ENCODE measurements at regions not wholly inside any gene's neighbourhood (a gene's known extent, or its start where the extent isn't known, plus 50 kb on each side); places are given as distances from the start of the nearest gene placed in this dataset.

DNA sequence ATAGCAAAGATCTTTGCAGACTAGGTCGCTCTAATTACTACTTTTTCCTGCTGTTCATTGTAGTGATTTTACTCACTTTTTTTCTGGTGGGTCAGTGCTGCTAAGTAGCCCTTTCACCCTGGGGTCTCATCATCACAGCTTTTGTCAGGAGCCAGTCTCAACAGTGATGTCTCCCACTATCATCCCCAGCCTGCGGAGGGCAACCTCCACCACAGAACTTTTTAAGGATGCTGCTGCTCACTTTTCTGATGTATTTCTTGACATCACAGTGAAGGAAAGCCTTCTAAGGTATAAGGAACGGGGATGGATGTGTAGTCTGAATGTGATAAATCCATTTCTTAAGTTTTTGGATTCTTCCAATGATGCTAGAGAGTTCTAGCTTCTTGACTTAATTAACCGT lies 242.5 kb upstream of the RIOK2 start:
- ATAC-seq (no peak), DNase-seq (ENCODE audit: low spot score in 2 of 2) (no peak)
- H3K9me3 Mint-ChIP-seq: peaks cover 3% of the 10 kb centered on the region
- H3K36me3 Mint-ChIP-seq: no peaks in the 10 kb centered on the region
- no peak overlapping the region for H3K4me3 Mint-ChIP-seq
- no peaks in the 10 kb centered on the region for H3K4me1 Mint-ChIP-seq
- no peak overlapping the region for H3K27ac Mint-ChIP-seq

DNA sequence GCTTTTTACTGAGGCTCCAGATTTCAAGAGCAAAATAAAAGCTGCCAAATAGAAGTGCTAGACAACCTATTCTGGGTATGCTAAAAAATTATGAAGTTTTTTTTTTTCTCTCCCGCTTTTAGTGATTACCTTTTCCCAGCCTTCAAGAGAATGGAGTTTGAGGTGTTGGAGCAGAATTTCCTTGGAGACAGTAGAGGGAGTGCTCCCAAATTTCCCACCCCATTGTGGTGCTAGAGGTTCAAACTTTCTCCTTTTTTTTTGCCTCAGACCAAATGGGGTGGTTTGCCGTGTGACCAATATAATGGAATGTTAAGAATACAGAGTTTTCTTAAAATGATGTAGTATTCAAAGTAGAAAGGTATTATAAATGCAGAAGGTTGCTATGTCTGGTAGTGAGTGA lies 244.2 kb upstream of the RIOK2 start:
- DNase-seq (ENCODE audit: low spot score in 2 of 2) (no peak), ATAC-seq (no peak)
- no peaks in the 10 kb centered on the region for H3K4me1 Mint-ChIP-seq
- H3K27ac Mint-ChIP-seq: no peak overlapping the region
- no peak overlapping the region for H3K4me3 Mint-ChIP-seq
- no peaks in the 10 kb centered on the region for H3K36me3 Mint-ChIP-seq
- peaks cover 5% of the 10 kb centered on the region for H3K9me3 Mint-ChIP-seq

DNA sequence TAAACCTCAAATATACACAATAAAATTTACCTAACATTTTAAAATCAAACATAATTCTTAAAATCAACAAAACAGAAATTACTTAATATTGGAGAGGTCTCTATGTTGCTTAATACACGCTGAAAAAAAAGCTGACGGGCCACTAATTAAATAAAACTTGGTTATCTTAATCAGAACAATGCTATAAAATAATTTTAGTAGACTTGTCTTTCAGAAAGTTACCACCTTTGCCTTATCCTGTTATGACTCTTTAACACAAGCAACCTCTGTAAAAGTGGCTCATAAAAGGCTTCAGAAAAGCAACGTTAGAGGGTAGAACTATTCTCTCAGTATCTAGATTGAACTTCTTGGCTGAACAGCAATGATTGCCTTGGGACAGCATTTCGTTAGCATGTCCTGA lies 251.0 kb upstream of the RIOK2 start:
- Mint-ChIP-seq H3K4me1 (no peaks in the 10 kb centered on the region), H3K36me3 (no peaks in the 10 kb centered on the region), H3K27ac (no peak overlapping the region), H3K4me3 (no peak overlapping the region), H3K9me3 (peaks cover 3% of the 10 kb centered on the region)
- DNase-seq (ENCODE audit: low spot score in 2 of 2): no peak
- no peak for ATAC-seq

DNA sequence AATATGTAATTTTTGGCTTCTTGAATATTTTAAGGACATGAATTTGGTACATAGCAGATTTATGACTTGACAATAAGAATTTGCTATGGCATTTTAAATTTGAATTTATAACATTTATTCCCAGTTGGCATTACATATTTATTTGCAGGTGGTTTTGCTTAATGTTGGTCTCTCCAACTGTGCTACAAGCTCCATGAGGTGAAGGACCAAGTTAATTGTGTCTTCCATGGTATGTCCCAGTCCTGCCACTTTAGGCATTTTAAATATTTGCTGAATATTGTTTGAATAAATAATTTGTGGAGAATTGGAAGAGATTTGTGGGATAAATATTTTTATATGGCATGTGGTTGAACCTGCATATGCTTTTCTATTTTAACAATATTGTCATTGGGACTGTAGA lies 253.4 kb upstream of the RIOK2 start:
- H3K27ac Mint-ChIP-seq: no peak overlapping the region
- H3K4me3 Mint-ChIP-seq: no peak overlapping the region
- H3K9me3 Mint-ChIP-seq: peaks cover 9% of the 10 kb centered on the region
- DNase-seq (ENCODE audit: low spot score in 2 of 2) (no peak), ATAC-seq (no peak)
- H3K4me1 Mint-ChIP-seq: no peaks in the 10 kb centered on the region
- no peaks in the 10 kb centered on the region for H3K36me3 Mint-ChIP-seq

DNA sequence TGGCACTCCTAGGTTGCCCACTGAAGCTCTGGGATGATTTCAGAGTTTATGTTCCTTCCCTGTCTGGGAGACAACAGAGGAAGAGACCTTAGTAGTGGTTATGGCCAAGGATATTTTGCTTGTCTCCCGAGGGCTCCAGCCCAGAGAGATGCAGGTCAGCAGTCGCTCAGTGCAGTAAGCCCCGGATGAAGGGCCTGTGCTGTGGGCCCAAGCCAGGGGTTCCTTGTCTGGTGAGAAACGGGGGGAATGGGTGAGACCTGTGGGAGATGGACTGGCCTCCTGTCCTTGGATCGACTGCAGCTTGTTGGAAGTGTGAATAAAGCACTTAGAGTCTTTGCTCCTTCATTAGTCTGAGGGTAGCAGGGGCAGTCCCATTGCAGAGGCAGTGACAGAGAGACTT lies 260.7 kb upstream of the RIOK2 start:
- DNase-seq (ENCODE audit: low spot score in 2 of 2) (no peak), ATAC-seq (no peak)
- no peak overlapping the region for H3K27ac Mint-ChIP-seq
- no peaks in the 10 kb centered on the region for H3K4me1 Mint-ChIP-seq
- no peak overlapping the region for H3K4me3 Mint-ChIP-seq
- H3K9me3 Mint-ChIP-seq: peaks cover 24% of the 10 kb centered on the region
- no peaks in the 10 kb centered on the region for H3K36me3 Mint-ChIP-seq

DNA sequence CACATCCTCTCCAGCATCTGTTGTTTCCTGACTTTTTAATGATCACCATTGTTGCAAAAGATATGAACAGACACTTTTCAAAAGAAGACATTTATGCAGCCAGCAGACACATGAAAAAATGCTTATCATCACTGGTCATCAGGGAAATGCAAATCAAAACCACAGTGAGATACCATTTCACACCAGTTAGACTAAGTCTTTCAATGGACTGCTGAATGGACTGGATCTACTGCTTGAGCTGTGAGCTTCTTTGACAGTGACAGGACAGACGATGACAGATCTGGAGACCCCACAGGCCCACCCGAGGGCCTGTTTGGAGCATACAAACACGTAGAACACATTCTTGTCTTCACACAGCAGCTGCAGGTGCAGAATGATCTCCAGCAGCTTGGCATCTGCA lies 266.1 kb upstream of the RIOK2 start:
- H3K9me3 Mint-ChIP-seq: peaks cover 11% of the 10 kb centered on the region
- no peaks in the 10 kb centered on the region for H3K4me1 Mint-ChIP-seq
- DNase-seq (ENCODE audit: low spot score in 2 of 2): no peak
- no peaks in the 10 kb centered on the region for H3K36me3 Mint-ChIP-seq
- no peak overlapping the region for H3K4me3 Mint-ChIP-seq
- no peak for ATAC-seq
- no peak overlapping the region for H3K27ac Mint-ChIP-seq

DNA sequence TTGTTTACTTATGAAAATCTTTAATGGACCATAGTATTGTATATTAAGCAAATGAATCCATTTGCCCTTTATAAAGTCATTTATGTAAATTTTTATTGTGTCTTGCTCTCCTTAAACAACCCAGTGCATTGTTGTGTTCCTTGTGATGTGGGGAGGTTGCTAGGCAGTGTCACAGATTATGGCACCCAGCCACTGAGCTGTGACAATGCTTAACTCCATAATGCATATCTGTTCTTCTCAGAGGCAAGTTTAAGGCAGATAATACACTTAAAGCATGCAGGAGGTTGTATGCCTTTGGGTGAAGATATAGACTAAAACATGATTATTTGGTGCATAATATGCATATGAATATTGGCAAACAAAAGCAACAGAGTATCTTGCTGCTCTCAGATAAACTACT lies 269.6 kb upstream of the RIOK2 start:
- DNase-seq (ENCODE audit: low spot score in 2 of 2) (no peak), ATAC-seq (no peak)
- Mint-ChIP-seq H3K27ac (no peak overlapping the region), H3K36me3 (no peaks in the 10 kb centered on the region), H3K9me3 (peaks cover 5% of the 10 kb centered on the region), H3K4me3 (no peak overlapping the region), H3K4me1 (no peaks in the 10 kb centered on the region)

DNA sequence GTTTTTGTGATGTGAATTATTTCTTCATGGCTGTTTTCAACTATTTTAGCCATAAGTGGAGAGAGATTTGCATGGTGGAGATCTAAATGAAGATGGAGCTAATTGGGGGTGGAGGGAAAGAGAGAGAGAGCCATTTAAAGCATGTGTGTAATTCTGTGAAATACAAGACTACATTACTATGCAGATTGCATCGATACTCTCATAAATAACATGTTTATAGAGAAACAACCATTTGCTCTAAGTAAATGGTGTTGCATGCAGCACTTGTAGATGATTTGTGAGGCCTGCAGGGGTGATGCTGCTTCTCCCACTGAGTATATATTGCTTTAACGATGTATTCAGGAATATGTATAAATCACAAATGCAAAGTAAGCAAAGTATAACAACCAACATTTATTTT lies 270.2 kb upstream of the RIOK2 start:
- Mint-ChIP-seq H3K27ac (no peak overlapping the region), H3K9me3 (peaks cover 5% of the 10 kb centered on the region), H3K4me1 (no peaks in the 10 kb centered on the region), H3K36me3 (no peaks in the 10 kb centered on the region), H3K4me3 (no peak overlapping the region)
- no peak for DNase-seq (ENCODE audit: low spot score in 2 of 2)
- no peak for ATAC-seq

DNA sequence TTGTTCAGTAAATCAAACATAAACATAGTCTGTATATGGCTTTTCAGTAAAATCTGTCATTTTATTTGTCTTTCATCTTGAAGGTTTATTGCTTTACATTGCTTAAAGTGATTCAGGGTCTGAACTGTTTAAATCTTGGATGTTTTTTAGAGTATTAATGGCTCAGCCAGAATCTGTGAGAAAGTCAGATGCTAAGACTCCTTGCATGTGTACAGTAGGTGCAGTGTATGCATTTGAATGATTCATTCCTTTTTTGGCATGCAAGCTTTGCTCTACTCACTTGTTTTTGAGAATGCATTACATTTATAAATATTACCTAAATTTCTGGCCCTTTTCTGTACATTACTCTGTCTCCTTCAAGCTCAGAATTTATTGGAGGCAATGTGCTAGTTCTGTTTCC lies 271.0 kb upstream of the RIOK2 start:
- no peaks in the 10 kb centered on the region for H3K36me3 Mint-ChIP-seq
- H3K4me3 Mint-ChIP-seq: no peak overlapping the region
- DNase-seq (ENCODE audit: low spot score in 2 of 2) (no peak), ATAC-seq (no peak)
- H3K9me3 Mint-ChIP-seq: peaks cover 5% of the 10 kb centered on the region
- H3K4me1 Mint-ChIP-seq: no peaks in the 10 kb centered on the region
- H3K27ac Mint-ChIP-seq: no peak overlapping the region

DNA sequence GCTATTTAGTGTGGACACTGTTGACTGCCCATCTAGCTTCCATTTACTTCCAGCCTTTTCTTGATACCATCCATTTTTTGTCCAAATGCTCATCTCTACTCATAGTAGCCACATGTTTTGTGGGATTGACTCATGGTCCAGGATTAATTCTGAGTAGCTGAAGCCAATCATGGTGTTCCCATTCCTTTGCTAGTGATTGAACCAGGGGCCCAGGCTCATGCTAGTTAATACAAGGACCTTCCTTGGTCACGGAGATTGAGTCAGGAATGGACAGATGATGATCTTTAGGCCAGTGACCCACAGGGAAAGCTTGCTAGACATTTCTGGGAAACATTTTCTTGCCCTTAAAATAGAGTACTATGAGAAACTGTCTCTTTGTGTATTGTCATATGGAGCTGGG lies 272.9 kb upstream of the RIOK2 start:
- Mint-ChIP-seq H3K36me3 (no peaks in the 10 kb centered on the region), H3K4me3 (no peak overlapping the region), H3K27ac (no peak overlapping the region), H3K9me3 (peaks cover 3% of the 10 kb centered on the region), H3K4me1 (no peaks in the 10 kb centered on the region)
- ATAC-seq (no peak), DNase-seq (ENCODE audit: low spot score in 2 of 2) (no peak)

DNA sequence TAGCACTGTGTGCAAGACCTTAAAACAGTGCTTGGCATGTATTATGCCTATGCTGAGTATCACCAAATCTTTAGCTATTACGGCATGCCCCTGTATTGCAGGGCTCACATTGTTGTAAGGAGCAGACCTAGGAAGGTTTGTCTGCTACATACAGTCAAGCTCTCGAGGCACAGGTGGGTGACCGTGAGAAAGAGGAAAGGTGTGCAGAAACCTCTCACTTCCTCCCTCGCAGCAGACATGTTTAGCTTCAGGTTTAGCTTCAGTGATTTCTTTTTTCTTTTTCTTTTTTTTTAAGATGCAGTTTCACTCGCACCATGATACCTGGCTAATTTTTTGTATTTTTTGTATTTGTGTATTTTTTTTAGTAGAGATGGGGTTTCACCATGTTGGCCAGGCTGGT lies 275.8 kb upstream of the RIOK2 start:
- ATAC-seq: no peak

DNA sequence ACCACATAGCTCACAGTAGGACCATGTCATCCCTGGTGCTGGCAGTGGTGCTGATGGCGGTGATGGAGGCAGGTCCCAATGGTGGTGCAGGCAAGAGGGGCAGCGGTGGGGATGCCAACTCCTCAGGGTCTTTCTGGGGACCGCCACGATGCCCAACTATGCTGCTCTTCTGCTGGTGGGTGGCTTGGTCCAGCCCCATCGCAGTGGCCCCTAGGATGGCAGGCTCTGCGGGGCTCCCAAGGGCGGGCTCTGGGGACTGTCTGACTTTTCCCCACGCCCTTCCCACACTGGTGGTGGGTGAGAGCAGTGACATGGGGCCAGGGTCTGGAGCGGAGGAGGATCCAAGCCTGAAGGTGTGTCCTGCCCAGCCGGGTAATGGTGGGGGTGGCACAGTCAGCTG lies 288.9 kb upstream of the RIOK2 start:
- no peak for DNase-seq (ENCODE audit: low spot score in 2 of 2)
- Mint-ChIP-seq H3K36me3 (no peaks in the 10 kb centered on the region), H3K9me3 (peaks cover 11% of the 10 kb centered on the region), H3K27ac (no peak overlapping the region), H3K4me1 (no peaks in the 10 kb centered on the region), H3K4me3 (no peak overlapping the region)
- ATAC-seq: peak; percentile 50

More for the DNA sequence above, 275.8 kb upstream of the RIOK2 start:
- no peaks in the 10 kb centered on the region for H3K36me3 Mint-ChIP-seq
- no peak overlapping the region for H3K4me3 Mint-ChIP-seq
- H3K9me3 Mint-ChIP-seq: no peaks in the 10 kb centered on the region
- H3K4me1 Mint-ChIP-seq: no peaks in the 10 kb centered on the region
- DNase-seq (ENCODE audit: low spot score in 2 of 2): no peak
- H3K27ac Mint-ChIP-seq: no peak overlapping the region

DNA sequence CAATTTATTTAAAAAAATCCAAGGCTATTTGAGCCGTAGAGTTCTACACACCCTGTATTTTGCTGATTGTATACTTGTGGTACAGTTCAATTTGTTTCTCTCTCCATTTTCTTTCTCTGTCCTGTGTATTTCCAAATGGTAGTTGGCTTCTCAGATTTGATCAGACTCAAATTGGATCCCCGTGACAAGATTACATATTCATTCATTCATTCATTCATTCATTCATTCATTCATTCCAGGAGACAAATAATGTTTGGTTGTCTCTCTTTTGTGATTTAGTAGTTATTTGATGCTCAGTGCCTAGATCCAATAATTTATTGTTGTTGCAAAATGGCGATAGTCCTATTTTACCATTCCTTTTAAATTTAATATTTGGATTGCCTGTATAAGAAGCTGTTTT lies 292.8 kb upstream of the RIOK2 start:
- H3K36me3 Mint-ChIP-seq: no peaks in the 10 kb centered on the region
- DNase-seq (ENCODE audit: low spot score in 2 of 2) (no peak), ATAC-seq (no peak)
- H3K4me3 Mint-ChIP-seq: no peak overlapping the region
- H3K27ac Mint-ChIP-seq: no peak overlapping the region
- H3K9me3 Mint-ChIP-seq: peaks cover 12% of the 10 kb centered on the region
- no peaks in the 10 kb centered on the region for H3K4me1 Mint-ChIP-seq

DNA sequence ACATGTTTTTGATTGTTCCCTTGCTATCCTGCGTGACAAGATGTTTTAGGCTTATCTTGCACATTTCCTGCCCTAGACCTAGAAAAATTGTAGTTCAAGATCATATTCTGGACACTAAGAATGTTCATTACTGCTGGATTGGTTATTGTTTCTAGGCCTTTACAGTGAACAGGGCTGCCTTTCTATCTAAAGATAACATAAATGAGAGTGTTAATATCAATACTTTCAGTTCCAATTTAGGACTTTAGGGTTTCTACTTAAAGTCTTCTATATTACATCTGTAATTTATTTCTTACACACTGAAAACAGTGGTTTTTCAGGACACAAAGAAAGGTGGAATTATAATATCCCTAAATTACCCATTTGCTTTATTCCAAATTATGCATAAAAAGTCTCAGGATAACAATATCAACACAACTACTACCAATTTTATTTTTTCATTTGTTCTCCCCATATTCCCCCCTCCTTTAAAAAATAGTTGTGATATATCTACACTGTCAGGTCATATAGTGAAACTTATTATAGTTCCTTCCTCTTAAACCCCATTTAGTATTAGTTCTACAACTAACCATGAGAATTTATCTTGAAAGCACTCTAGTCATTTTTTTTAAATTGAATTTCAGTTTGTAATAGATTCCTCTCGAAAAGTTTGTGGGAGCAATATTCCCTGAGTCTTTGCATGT lies 293.9 kb upstream of the RIOK2 start:
- Mint-ChIP-seq H3K4me1 (no peaks in the 10 kb centered on the region), H3K36me3 (no peaks in the 10 kb centered on the region), H3K27ac (no peak overlapping the region), H3K9me3 (peaks cover 12% of the 10 kb centered on the region), H3K4me3 (no peak overlapping the region)
- DNase-seq (ENCODE audit: low spot score in 2 of 2) (no peak), ATAC-seq (no peak)

DNA sequence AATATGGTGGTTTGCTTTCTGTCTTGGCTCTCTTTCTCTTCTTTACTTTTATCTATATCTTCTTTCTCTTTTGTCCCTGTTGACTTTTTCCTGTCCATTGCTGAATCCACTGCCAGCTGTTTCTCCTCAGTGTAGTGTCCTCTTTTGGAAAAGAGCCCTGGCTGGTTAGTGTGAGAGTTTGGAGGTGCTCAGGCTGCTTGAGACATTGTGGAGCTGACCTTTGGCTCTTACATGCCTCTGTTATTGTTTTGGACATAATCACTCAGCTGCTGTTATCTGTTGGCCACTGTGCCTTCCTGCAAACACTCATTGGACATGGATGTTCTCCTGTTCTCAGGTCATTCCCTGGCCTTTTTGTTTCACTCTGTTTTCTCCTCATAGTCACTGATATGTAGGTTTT lies 295.4 kb upstream of the RIOK2 start:
- no peak overlapping the region for H3K4me3 Mint-ChIP-seq
- peaks cover 12% of the 10 kb centered on the region for H3K9me3 Mint-ChIP-seq
- DNase-seq (ENCODE audit: low spot score in 2 of 2) (no peak), ATAC-seq (no peak)
- H3K27ac Mint-ChIP-seq: no peak overlapping the region
- H3K4me1 Mint-ChIP-seq: no peaks in the 10 kb centered on the region
- no peaks in the 10 kb centered on the region for H3K36me3 Mint-ChIP-seq

DNA sequence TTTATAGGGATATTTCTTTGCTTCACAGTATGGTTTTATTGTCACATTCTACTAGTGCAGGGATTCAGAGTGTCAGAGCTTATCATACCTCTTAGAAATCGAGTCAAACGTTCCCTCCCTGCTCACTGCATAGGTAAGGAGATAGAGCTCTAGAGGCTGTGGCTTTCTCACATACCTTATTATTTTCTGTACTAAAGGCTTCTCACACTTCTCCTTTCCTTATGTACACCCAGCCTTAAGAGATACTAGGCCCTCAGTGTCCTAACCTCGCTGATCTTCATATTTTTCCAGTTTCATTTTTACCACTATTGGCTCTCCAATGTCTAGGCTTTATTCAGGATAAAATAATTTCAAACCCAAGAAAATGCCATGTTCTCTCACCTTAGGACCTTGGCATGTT lies 297.3 kb upstream of the RIOK2 start:
- ATAC-seq (no peak), DNase-seq (ENCODE audit: low spot score in 2 of 2) (no peak)
- Mint-ChIP-seq H3K4me3 (no peak overlapping the region), H3K9me3 (peaks cover 15% of the 10 kb centered on the region), H3K36me3 (no peaks in the 10 kb centered on the region), H3K27ac (no peak overlapping the region), H3K4me1 (no peaks in the 10 kb centered on the region)

DNA sequence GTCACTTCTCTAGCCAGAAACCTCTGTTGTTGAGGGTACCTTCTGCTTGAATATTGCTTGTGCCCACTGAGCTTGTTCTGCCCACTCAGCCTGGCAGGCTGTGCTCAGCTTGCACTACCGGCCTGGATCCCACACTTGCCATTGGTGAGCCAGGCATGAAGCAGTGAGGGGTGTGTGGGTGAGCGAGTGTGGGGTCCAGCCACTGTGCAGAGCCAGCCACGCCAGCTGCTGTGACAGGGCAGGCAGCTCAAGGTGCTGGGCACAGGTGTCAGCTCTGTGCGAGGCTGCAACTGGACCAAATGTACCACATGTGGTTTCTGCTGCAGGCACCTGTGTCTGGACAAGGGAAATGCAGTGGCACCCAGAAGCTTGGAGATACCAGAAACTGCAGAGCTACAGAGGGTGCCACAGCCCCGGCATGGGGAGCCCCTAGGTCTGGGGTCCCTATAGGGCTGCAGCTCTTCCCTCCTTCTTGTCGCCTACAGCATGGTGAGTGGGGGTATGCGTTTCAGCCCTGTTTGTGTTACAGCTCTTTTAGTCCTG lies 305.1 kb upstream of the RIOK2 start:
- DNase-seq (ENCODE audit: low spot score in 2 of 2) (no peak), ATAC-seq (peak; percentile 11)
- Mint-ChIP-seq H3K27ac (no peak overlapping the region), H3K4me3 (no peak overlapping the region), H3K36me3 (no peaks in the 10 kb centered on the region), H3K9me3 (peaks cover 2% of the 10 kb centered on the region), H3K4me1 (no peaks in the 10 kb centered on the region)

All from stimulated activated effector memory CD8-positive, alpha-beta T cell treated with anti-CD3 and anti-CD28 coated beads, Interleukin-12 subunit alpha, Interleukin-12 subunit beta, amount 100 ng/mL, for 72 hours (primary cell).